Omental fat pad (tissue), 3 donors: ENCODE measurements at regions not wholly inside any gene's neighbourhood (a gene's known extent, or its start where the extent isn't known, plus 50 kb on each side); places are given as distances from the start of the nearest gene placed in this dataset.
A peak's percentile ranks its signal among the peaks of the same experiment; 100 is the strongest.

Source experiments
- ATAC-seq: fragments of 150-250 bp; one replicate; pipeline ENCODE4 v1.9.1; 2016; ENCODE audit warnings: mild to moderate bottlenecking, moderate library complexity; ENCODE audit not compliant: low FRiP score
- DNase-seq: peaks from one replicate; pipeline ENCODE4 v3.0.0-alpha.2; 2019; ENCODE audit warnings: low spot score
- TF ChIP-seq, protein P1 (sequence below), 3 donors: fragments of 450-650 bp; IDR thresholded peaks; one replicate each; pipeline ENCODE4 v1.5.1; 2016 to 2017; ENCODE audit warnings: antibody characterized with exemption in 3 of 3, mild to moderate bottlenecking in 3 of 3, moderate library complexity in 2 of 3

DNA sequence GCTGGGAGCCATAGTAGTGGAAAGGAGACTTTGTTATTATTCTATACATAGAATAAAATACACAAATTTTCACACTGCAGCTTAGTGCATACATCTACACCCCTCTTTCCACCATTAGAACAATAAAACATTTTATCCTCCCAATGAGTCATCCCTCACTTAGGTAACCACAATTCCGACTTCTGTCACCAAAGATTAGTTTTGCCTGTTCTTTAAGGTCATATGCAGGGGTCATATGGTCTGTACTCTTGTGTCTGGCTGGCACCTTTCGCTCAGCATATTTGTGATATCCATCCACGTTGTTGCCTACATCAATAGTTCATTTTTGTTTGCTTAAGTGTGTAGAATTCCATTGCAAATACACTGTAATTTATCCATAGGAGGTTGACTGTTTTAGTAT, 399.4 kb downstream of the SHQ1 start:
- TF ChIP-seq, protein P1, sequence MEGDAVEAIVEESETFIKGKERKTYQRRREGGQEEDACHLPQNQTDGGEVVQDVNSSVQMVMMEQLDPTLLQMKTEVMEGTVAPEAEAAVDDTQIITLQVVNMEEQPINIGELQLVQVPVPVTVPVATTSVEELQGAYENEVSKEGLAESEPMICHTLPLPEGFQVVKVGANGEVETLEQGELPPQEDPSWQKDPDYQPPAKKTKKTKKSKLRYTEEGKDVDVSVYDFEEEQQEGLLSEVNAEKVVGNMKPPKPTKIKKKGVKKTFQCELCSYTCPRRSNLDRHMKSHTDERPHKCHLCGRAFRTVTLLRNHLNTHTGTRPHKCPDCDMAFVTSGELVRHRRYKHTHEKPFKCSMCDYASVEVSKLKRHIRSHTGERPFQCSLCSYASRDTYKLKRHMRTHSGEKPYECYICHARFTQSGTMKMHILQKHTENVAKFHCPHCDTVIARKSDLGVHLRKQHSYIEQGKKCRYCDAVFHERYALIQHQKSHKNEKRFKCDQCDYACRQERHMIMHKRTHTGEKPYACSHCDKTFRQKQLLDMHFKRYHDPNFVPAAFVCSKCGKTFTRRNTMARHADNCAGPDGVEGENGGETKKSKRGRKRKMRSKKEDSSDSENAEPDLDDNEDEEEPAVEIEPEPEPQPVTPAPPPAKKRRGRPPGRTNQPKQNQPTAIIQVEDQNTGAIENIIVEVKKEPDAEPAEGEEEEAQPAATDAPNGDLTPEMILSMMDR (IDR thresholded peaks at IDR 0.05): no peak
- ATAC-seq (no peak), DNase-seq (no peak)

DNA sequence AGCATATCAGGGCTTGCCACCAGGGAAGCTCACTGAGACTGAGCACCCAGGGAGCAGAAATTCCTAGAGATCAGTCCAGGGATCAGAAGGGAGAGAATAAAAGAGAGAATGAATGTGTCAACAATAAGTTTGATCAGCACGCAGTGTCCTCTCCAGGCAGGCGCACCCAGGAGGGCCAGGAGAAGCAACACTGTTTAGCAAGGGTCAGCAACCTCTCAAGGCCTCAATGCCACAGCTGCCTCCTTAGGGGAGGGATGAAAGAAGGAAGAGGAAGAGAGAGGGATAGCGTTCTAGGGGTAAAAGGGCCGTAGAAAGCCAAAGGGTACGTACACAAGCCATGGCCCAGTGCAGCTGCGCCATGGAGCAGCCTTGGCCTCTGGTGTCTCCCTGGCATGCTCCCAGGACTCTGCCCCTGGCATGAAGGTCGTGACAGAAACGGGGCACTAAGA, 399.8 kb downstream of the SHQ1 start:
- ATAC-seq: no peak
- TF ChIP-seq, protein P1 (IDR thresholded peaks at IDR 0.05): no peak
- DNase-seq: no peak

DNA sequence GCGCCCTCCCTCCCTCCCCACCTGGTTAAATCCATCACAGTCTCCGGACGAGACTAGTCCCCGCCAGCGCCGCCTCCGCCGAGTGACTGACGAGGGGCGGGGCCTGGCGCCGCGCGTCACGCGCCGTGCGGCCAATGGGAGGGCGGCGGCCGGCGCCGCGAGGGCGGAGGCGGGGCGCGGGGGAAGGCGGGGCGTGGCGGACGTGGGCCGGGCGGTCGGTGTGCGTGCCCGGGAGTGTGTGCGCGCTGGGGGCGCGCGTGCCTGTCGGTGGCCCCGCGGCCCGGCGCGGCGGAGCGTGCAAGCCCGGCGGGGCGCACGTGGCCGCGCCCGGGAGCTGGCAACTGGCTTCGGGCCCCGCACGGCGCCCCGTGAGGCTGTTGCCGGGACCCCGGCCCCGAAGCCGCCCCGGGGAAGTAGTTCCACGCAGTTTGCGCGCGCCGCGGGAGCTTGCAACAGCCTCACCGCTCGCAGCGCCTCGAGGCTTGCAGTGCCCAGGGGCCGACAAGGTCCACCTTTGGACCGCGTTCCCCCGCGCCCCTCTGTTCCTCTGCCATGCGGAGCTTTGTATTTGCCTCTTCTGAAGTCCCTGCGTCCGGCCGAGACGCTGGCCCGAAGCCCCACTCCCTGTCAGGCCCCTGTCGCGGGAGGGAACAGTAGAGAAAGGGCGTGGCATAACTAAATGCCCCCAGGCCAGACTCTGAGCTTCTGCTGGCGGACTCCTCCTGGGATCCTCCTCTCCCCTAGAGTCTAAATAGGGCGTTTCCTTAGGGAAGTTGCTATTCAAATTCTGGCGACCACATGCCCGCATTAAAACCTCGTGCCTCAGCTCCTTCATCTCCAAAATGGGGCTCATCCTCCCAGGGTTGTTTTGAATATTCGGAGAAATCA, 400.9 kb downstream of the SHQ1 start:
- ATAC-seq (peak; percentile 99), DNase-seq (peak; percentile 73)
- TF ChIP-seq, protein P1 (IDR thresholded peaks at IDR 0.05): no peak

DNA sequence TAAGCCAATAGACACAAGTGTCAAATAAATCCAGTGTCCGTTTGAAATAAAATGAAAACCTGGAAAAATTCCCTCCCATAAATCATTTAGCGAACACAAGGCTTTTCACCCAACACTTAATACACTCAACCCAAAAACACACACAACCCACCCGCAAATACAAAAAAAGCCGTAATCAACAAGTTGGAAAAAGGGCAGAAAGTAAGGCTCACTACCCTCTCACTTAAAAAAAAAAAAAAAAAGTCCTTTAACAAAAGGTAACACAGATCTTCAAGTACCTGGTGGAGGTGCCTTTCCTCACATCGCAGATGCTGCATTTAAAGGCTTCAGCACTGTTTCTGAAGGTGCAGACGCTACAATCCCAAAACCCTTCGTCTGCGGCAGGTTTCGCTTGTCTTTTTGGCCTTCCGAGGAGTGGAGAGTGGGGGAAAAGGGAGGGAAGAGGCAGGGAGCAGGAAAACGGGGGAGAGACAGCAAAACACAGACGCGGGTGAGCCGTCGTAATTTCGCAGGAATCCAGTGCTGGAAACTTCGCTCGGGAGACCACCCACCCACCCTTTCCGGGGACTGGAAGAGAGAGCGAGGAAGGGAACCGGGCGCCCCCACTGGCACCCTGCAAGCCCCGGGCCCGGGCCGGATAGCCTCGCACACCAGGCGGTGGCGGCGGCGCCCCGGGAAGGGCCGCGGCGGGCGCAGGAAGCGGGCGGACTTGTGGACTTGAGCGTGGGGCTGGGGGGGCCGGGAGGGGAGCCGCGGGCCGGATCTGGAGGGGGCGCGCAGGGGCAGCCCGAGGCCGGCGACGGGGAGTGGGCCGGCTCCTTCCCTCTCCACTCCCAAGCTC, 401.8 kb downstream of the SHQ1 start, which contains the start of gene RYBP:
Gene RYBP (minus strand): TSS at position 404 of the 841 bp plus-strand sequence.
- ATAC-seq: peak; percentile 34

DNA sequence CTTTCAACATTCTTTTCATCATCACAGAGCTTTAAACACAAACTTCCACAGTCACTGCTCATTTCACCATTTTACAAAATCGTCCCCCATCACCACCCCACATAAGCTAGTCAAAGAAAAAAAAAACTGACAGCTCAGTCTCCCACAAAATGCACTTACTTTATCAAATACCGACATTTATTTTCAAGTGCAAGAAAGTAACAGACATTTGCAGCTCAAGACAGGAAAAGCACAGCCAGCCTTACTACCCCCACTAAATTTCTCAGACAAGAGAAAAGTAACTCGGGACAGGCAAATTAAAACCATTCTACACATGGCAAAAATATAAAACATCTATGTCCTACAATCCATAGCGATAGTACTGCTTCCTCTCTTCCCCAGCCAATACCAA, 402.4 kb downstream of the SHQ1 start:
- DNase-seq (no peak), ATAC-seq (no peak)
- TF ChIP-seq, protein P1 (IDR thresholded peaks at IDR 0.05): no peak

More for the DNA sequence above, 401.8 kb downstream of the SHQ1 start, which contains the start of gene RYBP:
- DNase-seq: no peak
- TF ChIP-seq, protein P1 (IDR thresholded peaks at IDR 0.05): no peak

DNA sequence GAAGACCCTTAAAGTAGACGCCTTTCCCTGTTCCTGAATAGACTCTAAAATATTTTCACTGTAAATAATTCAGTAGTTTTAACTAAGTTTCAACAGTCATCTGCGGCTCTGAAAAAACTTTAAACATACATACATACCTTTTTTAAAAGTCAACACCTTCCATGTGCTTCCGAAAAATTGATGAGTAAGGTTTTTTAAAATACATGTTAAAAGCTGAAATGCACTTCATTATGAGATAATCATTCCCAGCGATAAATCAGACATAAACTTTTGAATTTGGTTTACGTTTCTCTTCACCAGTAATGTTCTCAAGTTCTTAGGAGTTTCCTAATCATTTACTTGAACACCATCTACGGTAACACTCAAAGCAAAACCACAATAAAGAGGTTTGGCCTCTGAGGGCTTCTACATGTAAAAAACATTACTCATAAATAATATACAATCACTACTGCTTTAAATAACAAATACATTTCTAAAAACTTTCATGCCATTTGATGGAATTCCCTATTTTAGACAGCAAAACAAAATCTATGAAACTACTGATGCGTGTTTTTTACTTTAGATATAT, 403.5 kb downstream of the SHQ1 start:
- DNase-seq (no peak), ATAC-seq (no peak)
- TF ChIP-seq, protein P1 (IDR thresholded peaks at IDR 0.05): no peak
